IMR-90 (cell line): ENCODE measurements at regions not wholly inside any gene's neighbourhood (a gene's known extent, or its start where the extent isn't known, plus 50 kb on each side); places are given as distances from the start of the nearest gene placed in this dataset.

Source experiments
- ATAC-seq: fragments of 200-7000 bp; cut with Tn5 transposase; 2 replicates; pipeline ENCODE4 v1.9.1; 2020; ENCODE audit warnings: low read depth, mild to moderate bottlenecking, moderate library complexity
- BruUV-seq: library from RNA; stranded (reverse); fragments of 400-500 nt; replicated peaks from 2 replicates; lab custom pipeline; 2021; lab: Mats Ljungman, UMichigan
- CTCF ChIA-PET: fragments of 300-600 bp; formaldehyde crosslinking; extraction: SDS; loops from one replicate; lab custom pipeline; 2021; ENCODE audit warnings: antibody characterized with exemption; lab: Yijun Ruan, JAX
- POLR2A ChIA-PET: fragments of 300-600 bp; sonication (Branson Sonifier 250); formaldehyde crosslinking; loops from one replicate; lab custom pipeline; 2022; ENCODE audit warnings: antibody characterized with exemption; ENCODE audit not compliant: unreplicated experiment; lab: Charles Lee
- DNase-seq: peaks from one replicate; pipeline ENCODE4 v3.0.0; 2013
- H2AFZ ChIP-seq: replicated peaks from 2 replicates; pipeline ENCODE3; 2013; ENCODE audit warnings: low read length, mild to moderate bottlenecking; ENCODE audit not compliant: poor library complexity
- H2AK5ac ChIP-seq: 2 replicates; pipeline ENCODE4 v1.6.1; 2013; ENCODE audit warnings: low read depth, low read length, inconsistent platforms
- H2AK9ac ChIP-seq: replicated peaks from 2 replicates; pipeline ENCODE3; 2013; ENCODE audit warnings: mild to moderate bottlenecking, low read depth, low read length, moderate library complexity; ENCODE audit not compliant: poor library complexity
- H2BK120ac ChIP-seq: 2 replicates; pipeline ENCODE4 v1.6.1; 2013; ENCODE audit warnings: low read depth, low read length, inconsistent platforms
- H2BK15ac ChIP-seq: 3 replicates; pipeline ENCODE4 v1.6.1; 2013; ENCODE audit warnings: low read depth, low read length, inconsistent platforms
- H2BK20ac ChIP-seq: 2 replicates; pipeline ENCODE4 v1.6.1; 2013; ENCODE audit warnings: low read depth, mild to moderate bottlenecking, inconsistent platforms, low read length, moderate library complexity
- H2BK5ac ChIP-seq: 2 replicates; pipeline ENCODE4 v1.6.1; 2013; ENCODE audit warnings: mild to moderate bottlenecking, low read depth, low read length, inconsistent platforms; ENCODE audit not compliant: poor library complexity, severe bottlenecking
- H3K14ac ChIP-seq: replicated peaks from 2 replicates; pipeline ENCODE4 v1.6.1; 2013; ENCODE audit warnings: low read depth, low read length, inconsistent platforms
- H3K18ac ChIP-seq: 2 replicates; pipeline ENCODE4 v1.6.1; 2013; ENCODE audit warnings: low read depth, low read length, control low read depth
- H3K23ac ChIP-seq: 2 replicates; pipeline ENCODE4 v1.6.1; 2013; ENCODE audit warnings: low read depth, low read length, inconsistent platforms
- H3K27ac ChIP-seq: 2 replicates; pipeline ENCODE4 v1.5.1; 2013; ENCODE audit warnings: mild to moderate bottlenecking, control low read depth, low read length; ENCODE audit not compliant: insufficient read depth
- H3K27me3 ChIP-seq: 2 replicates; pipeline ENCODE4 v1.6.1; 2013; ENCODE audit warnings: low read length; ENCODE audit not compliant: control insufficient read depth, insufficient read depth
- H3K36me3 ChIP-seq: 2 replicates; pipeline ENCODE4 v1.6.1; 2013; ENCODE audit warnings: low read length, mixed read lengths; ENCODE audit not compliant: control insufficient read depth, insufficient read depth
- H3K4ac ChIP-seq: 2 replicates; pipeline ENCODE4 v1.6.1; 2013; ENCODE audit warnings: low read depth, low read length, inconsistent platforms
- H3K4me1 ChIP-seq: 2 replicates; pipeline ENCODE4 v1.6.1; 2013; ENCODE audit warnings: low read length, mixed read lengths; ENCODE audit not compliant: control insufficient read depth, insufficient read depth
- H3K4me2 ChIP-seq: 2 replicates; pipeline ENCODE4 v1.6.1; 2013; ENCODE audit warnings: low read depth, mild to moderate bottlenecking, control low read depth, low read length, moderate library complexity
- H3K4me3 ChIP-seq: 2 replicates; pipeline ENCODE4 v1.5.1; 2013; ENCODE audit warnings: low read depth, mild to moderate bottlenecking, control low read depth, low read length, moderate library complexity; ENCODE audit not compliant: insufficient read depth
- H3K56ac ChIP-seq: 2 replicates; pipeline ENCODE4 v1.6.1; 2013; ENCODE audit warnings: low read length, inconsistent platforms; ENCODE audit not compliant: insufficient read depth; ENCODE audit errors: extremely low read depth
- H3K79me1 ChIP-seq, 2 experiments: 2 replicates each; pipeline ENCODE4 v1.6.1; 2013; ENCODE audit warnings: low read length in 2 of 2, inconsistent platforms in 1 of 2, low read depth in 1 of 2
- H3K9ac ChIP-seq: 2 replicates; pipeline ENCODE4 v1.6.1; 2013; ENCODE audit warnings: low read depth, low read length, control low read depth
- H3K9me1 ChIP-seq: 2 replicates; pipeline ENCODE4 v1.6.1; 2013; ENCODE audit warnings: low read length, inconsistent platforms; ENCODE audit not compliant: insufficient read depth
- H3K9me3 ChIP-seq: 2 replicates; pipeline ENCODE4 v1.6.1; 2013; ENCODE audit warnings: low read length; ENCODE audit not compliant: control insufficient read depth, insufficient read depth
- H4K20me1 ChIP-seq: 2 replicates; pipeline ENCODE4 v1.6.1; 2013; ENCODE audit warnings: low read length, inconsistent platforms; ENCODE audit not compliant: insufficient read depth
- H4K5ac ChIP-seq: 2 replicates; pipeline ENCODE4 v1.6.1; 2013; ENCODE audit warnings: mild to moderate bottlenecking, low read depth, low read length, control low read depth
- H4K8ac ChIP-seq, 2 experiments: 2 replicates each; pipeline ENCODE4 v1.6.1; 2013; ENCODE audit warnings: low read depth in 2 of 2, low read length in 2 of 2, control low read depth in 1 of 2, inconsistent platforms in 1 of 2
- H4K91ac ChIP-seq: 2 replicates; pipeline ENCODE4 v1.6.1; 2013; ENCODE audit warnings: low read depth, low read length, inconsistent platforms; ENCODE audit not compliant: insufficient read depth
- BHLHE40 ChIP-seq: fragments of 150-350 bp; IDR thresholded peaks from 2 replicates; pipeline ENCODE4 v1.6.1; 2016; ENCODE audit warnings: mild to moderate bottlenecking, low read depth, low read length
- CEBPB ChIP-seq: IDR thresholded peaks from 2 replicates; pipeline ENCODE4 v1.6.1; 2012; ENCODE audit warnings: low read depth, low read length, improper control_type of control experiment
- CHD1 ChIP-seq: IDR thresholded peaks from 2 replicates; pipeline ENCODE4 v1.6.1; 2012; ENCODE audit warnings: low read depth, low read length, improper control_type of control experiment
- CTCF ChIP-seq: conservative IDR thresholded peaks from 2 replicates; pipeline ENCODE4 v1.5.1; 2012; ENCODE audit warnings: mild to moderate bottlenecking, low read depth, low read length, improper control_type of control experiment
- ELK1 ChIP-seq: fragments of 150-350 bp; IDR thresholded peaks from 2 replicates; pipeline ENCODE4 v1.6.1; 2016; ENCODE audit warnings: low read depth, mild to moderate bottlenecking, low read length, moderate library complexity, borderline replicate concordance
- FOS ChIP-seq: fragments of 150-350 bp; IDR thresholded peaks from 2 replicates; pipeline ENCODE4 v1.6.1; 2016; ENCODE audit warnings: low read depth, low read length
- MAFK ChIP-seq: IDR thresholded peaks from 2 replicates; pipeline ENCODE4 v1.6.1; 2012; ENCODE audit warnings: low read depth, low read length, improper control_type of control experiment
- MAZ ChIP-seq: IDR thresholded peaks from 2 replicates; pipeline ENCODE4 v1.6.1; 2012; ENCODE audit warnings: low read depth, mild to moderate bottlenecking, low read length, improper control_type of control experiment, moderate library complexity, borderline replicate concordance
- MXI1 ChIP-seq: IDR thresholded peaks from 2 replicates; pipeline ENCODE4 v1.6.1; 2012; ENCODE audit warnings: low read depth, mild to moderate bottlenecking, low read length, moderate library complexity, borderline replicate concordance
- NFE2L2 ChIP-seq: fragments of 150-350 bp; IDR thresholded peaks from 2 replicates; pipeline ENCODE4 v1.6.1; 2016; ENCODE audit warnings: low read depth, mild to moderate bottlenecking, low read length
- POLR2A ChIP-seq: IDR thresholded peaks from 2 replicates; pipeline ENCODE4 v1.6.1; 2012; ENCODE audit warnings: mild to moderate bottlenecking, low read depth, low read length
- RAD21 ChIP-seq: IDR thresholded peaks from 2 replicates; pipeline ENCODE4 v1.6.1; 2012; ENCODE audit warnings: low read length, improper control_type of control experiment
- RCOR1 ChIP-seq: IDR thresholded peaks from 2 replicates; pipeline ENCODE4 v1.6.1; 2012; ENCODE audit warnings: mild to moderate bottlenecking, low read length, improper control_type of control experiment; ENCODE audit not compliant: insufficient replicate concordance
- SMC3 ChIP-seq: fragments of 150-350 bp; IDR thresholded peaks from 2 replicates; pipeline ENCODE4 v1.6.1; 2016; ENCODE audit warnings: low read depth, mild to moderate bottlenecking, antibody characterized with exemption, low read length, moderate library complexity
- USF2 ChIP-seq: fragments of 150-350 bp; IDR thresholded peaks from 2 replicates; pipeline ENCODE4 v1.6.1; 2017; ENCODE audit warnings: mild to moderate bottlenecking, antibody characterized with exemption, low read length, low read depth
- WGBS, 2 experiments: methylation state at CpG; one replicate each; pipeline versions ENCODE4 v1.1.5 to v1.1.7; 2013; ENCODE audit warnings: missing lambda C conversion rate in 2 of 2; ENCODE audit not compliant: insufficient read length in 1 of 2; ENCODE audit errors: extremely low coverage in 2 of 2; 5-methylcytosine and 5-hydroxymethylcytosine counted together
- dilution Hi-C: fragments of 300-500 bp; cut with HindIII; formaldehyde crosslinking; loops from one replicate; pipeline ENCODE4 v1.14.3; 2018; ENCODE audit warnings: low sequenced_read_pairs; ENCODE audit not compliant: unreplicated experiment
- in situ Hi-C: fragments of 300-500 bp; cut with MboI; formaldehyde crosslinking; loops from 3 replicates; pipeline ENCODE4 v1.14.3; 2019; ENCODE audit warnings: low sequenced_read_pairs, inconsistent platforms, mixed read lengths
- intact Hi-C: fragments of 100-400 bp; cut with micrococcal nuclease; formaldehyde crosslinking; loops from 2 replicates; pipeline ENCODE4 v1.10.0; 2022

GRCh38 chr15:62934236-62934971 is 108.1 kb upstream of the TPM1 start:
- Histone ChIP-seq H4K5ac (peak overlapping the region; percentile 31; the same call in 1 of the 2 replicates), H3K23ac (0 out of 2 replicates have a peak overlapping the region, but pooled peaks have one; percentile 10), H3K18ac (peak overlapping the region; percentile 12; the same call in 1 of the 2 replicates), H3K79me1 (peaks cover under 1 to 3% of the 10 kb centered on the region in 2 experiments; a peak in 1 of 4 replicates), H3K27me3 (no peaks in the 10 kb centered on the region), H2AK9ac (peak overlapping the region; percentile 5), H2BK20ac (peak overlapping the region; percentile 60; the same call in 1 of the 2 replicates), H2BK15ac (peak overlapping the region; percentile 71; the same call in 1 of the 3 replicates), H3K36me3 (no peaks in the 10 kb centered on the region), H3K4ac (peak overlapping the region; percentile 40; the same call in 1 of the 2 replicates), H3K9me1 (peaks cover 3% of the 10 kb centered on the region; the same call in 1 of the 2 replicates), H2AFZ (no peak overlapping the region), H3K56ac (no peak overlapping the region), H3K4me3 (no peak overlapping the region), H2AK5ac (peak overlapping the region; percentile 59), H3K14ac (peak overlapping the region; percentile 10; the same call in 1 of the 2 replicates), H4K20me1 (no peaks in the 10 kb centered on the region), H2BK120ac (peak overlapping the region; percentile 59; the same call in 1 of the 2 replicates), H3K4me2 (no peak overlapping the region), H2BK5ac (no peak overlapping the region), H4K91ac (peak overlapping the region; percentile 23; the same call in 1 of the 2 replicates), H4K8ac (no peak overlapping the region), H3K9me3 (no peaks in the 10 kb centered on the region), H3K9ac (no peak overlapping the region), H3K27ac (no peak overlapping the region), H3K4me1 (peaks cover 8% of the 10 kb centered on the region)
- CTCF ChIA-PET = no interaction called here
- in situ Hi-C loops (no loop called here), intact Hi-C loops (no loop called here), dilution Hi-C loops (no loop called here)
- no TSS peak for BruUV-seq
- ATAC-seq (no peak), DNase-seq (no peak)
- WGBS, 2 experiments = 68% methylated on average over 2 of the region's 14 CpGs; no CpG with 5 or more reads in 1 of the 2 experiments
- POLR2A ChIA-PET = no interaction called here
- TF ChIP-seq RCOR1 (no peak), CHD1 (no peak), CEBPB (no peak), USF2 (no peak), BHLHE40 (no peak), MAFK (no peak), SMC3 (no peak), ELK1 (no peak), RAD21 (no peak), MXI1 (no peak), POLR2A (no peak), NFE2L2 (no peak), MAZ (no peak), FOS (no peak), CTCF (no peak)
